H9 (cell line): ENCODE measurements at regions not wholly inside any gene's neighbourhood (a gene's known extent, or its start where the extent isn't known, plus 50 kb on each side); places are given as distances from the start of the nearest gene placed in this dataset.

ENCODE experiments used
- DNase-seq: peaks from one replicate; pipeline ENCODE4 v3.0.0-alpha.2; 2017
- H2AFZ ChIP-seq: one replicate; pipeline ENCODE4 v1.6.1; 2013; ENCODE audit warnings: mild to moderate bottlenecking, low read length, control low read depth, moderate library complexity
- H2AK5ac ChIP-seq: 2 replicates; pipeline ENCODE4 v1.6.1; 2013; ENCODE audit warnings: low read length, control low read depth, mixed read lengths; ENCODE audit not compliant: insufficient read length
- H2BK120ac ChIP-seq: one replicate; pipeline ENCODE4 v1.6.1; 2013; ENCODE audit warnings: low read depth, mild to moderate bottlenecking, low read length, control low read depth, inconsistent platforms; ENCODE audit not compliant: poor library complexity, severe bottlenecking
- H2BK12ac ChIP-seq: 2 replicates; pipeline ENCODE4 v1.6.1; 2013; ENCODE audit warnings: low read length, control low read depth, mixed read lengths, low read depth; ENCODE audit not compliant: insufficient read length
- H2BK15ac ChIP-seq: 2 replicates; pipeline ENCODE4 v1.6.1; 2013; ENCODE audit warnings: low read depth, low read length, control low read depth
- H2BK20ac ChIP-seq: one replicate; pipeline ENCODE4 v1.6.1; 2013; ENCODE audit warnings: low read depth, mild to moderate bottlenecking, low read length, control low read depth, inconsistent platforms; ENCODE audit not compliant: poor library complexity, severe bottlenecking
- H2BK5ac ChIP-seq: 2 replicates; pipeline ENCODE4 v1.6.1; 2013; ENCODE audit warnings: low read length, control low read depth, mixed read lengths; ENCODE audit not compliant: insufficient read length
- H3K14ac ChIP-seq: 2 replicates; pipeline ENCODE4 v1.6.1; 2013; ENCODE audit warnings: low read length, control low read depth; ENCODE audit not compliant: insufficient read depth
- H3K18ac ChIP-seq: 2 replicates; pipeline ENCODE4 v1.6.1; 2013; ENCODE audit warnings: low read depth, mild to moderate bottlenecking, mixed read lengths, low read length, control low read depth; ENCODE audit not compliant: insufficient read length
- H3K23ac ChIP-seq: 2 replicates; pipeline ENCODE4 v1.6.1; 2013; ENCODE audit warnings: low read length, control low read depth, mixed read lengths, low read depth; ENCODE audit not compliant: insufficient read length
- H3K23me2 ChIP-seq: 2 replicates; pipeline ENCODE4 v1.6.1; 2013; ENCODE audit warnings: low read depth, mild to moderate bottlenecking, mixed read lengths, low read length, control low read depth; ENCODE audit not compliant: insufficient read length, poor library complexity, severe bottlenecking
- H3K27ac ChIP-seq: 2 replicates; pipeline ENCODE4 v1.5.1; 2013; ENCODE audit warnings: low read length, control low read depth, mixed read lengths, low read depth; ENCODE audit not compliant: insufficient read length
- H3K27me3 ChIP-seq: 2 replicates; pipeline ENCODE4 v1.6.1; 2013; ENCODE audit warnings: low read length, control low read depth, inconsistent platforms; ENCODE audit not compliant: insufficient read depth
- H3K4ac ChIP-seq: 2 replicates; pipeline ENCODE4 v1.6.1; 2013; ENCODE audit warnings: low read depth, mild to moderate bottlenecking, control low read depth, inconsistent platforms, low read length, moderate library complexity
- H3K4me1 ChIP-seq: 2 replicates; pipeline ENCODE4 v1.6.1; 2013; ENCODE audit warnings: low read length, control low read depth, inconsistent platforms; ENCODE audit not compliant: insufficient read depth
- H3K4me2 ChIP-seq: 2 replicates; pipeline ENCODE4 v1.6.1; 2013; ENCODE audit warnings: low read length, control low read depth, mixed read lengths; ENCODE audit not compliant: insufficient read length, insufficient read depth
- H3K56ac ChIP-seq: 2 replicates; pipeline ENCODE4 v1.6.1; 2013; ENCODE audit warnings: low read depth, mild to moderate bottlenecking, mixed read lengths, low read length, control low read depth; ENCODE audit not compliant: insufficient read length
- H3K79me1 ChIP-seq: 2 replicates; pipeline ENCODE4 v1.6.1; 2013; ENCODE audit warnings: low read depth, mild to moderate bottlenecking, moderate library complexity, low read length, control low read depth, inconsistent platforms; ENCODE audit not compliant: insufficient read depth, poor library complexity, severe bottlenecking
- H3K79me2 ChIP-seq: 2 replicates; pipeline ENCODE4 v1.6.1; 2013; ENCODE audit warnings: low read length, control low read depth, inconsistent platforms; ENCODE audit not compliant: insufficient read depth
- H3K9ac ChIP-seq: 2 replicates; pipeline ENCODE4 v1.6.1; 2013; ENCODE audit warnings: low read length, control low read depth, mixed read lengths; ENCODE audit not compliant: insufficient read length; ENCODE audit errors: extremely low read depth
- H3K9me3 ChIP-seq: one replicate; pipeline ENCODE4 v1.6.1; 2013; ENCODE audit warnings: low read depth, low read length, inconsistent platforms; ENCODE audit not compliant: control insufficient read depth
- H3T11ph ChIP-seq: one replicate; pipeline ENCODE4 v1.6.1; 2013; ENCODE audit warnings: mild to moderate bottlenecking, low read length, control low read depth, inconsistent platforms
- H4K20me1 ChIP-seq: one replicate; pipeline ENCODE4 v1.6.1; 2013; ENCODE audit not compliant: control insufficient read depth, insufficient read length, insufficient read depth
- H4K5ac ChIP-seq: 2 replicates; pipeline ENCODE4 v1.6.1; 2013; ENCODE audit warnings: low read depth, mild to moderate bottlenecking, mixed read lengths, low read length, control low read depth; ENCODE audit not compliant: insufficient read length
- H4K8ac ChIP-seq: replicated peaks from 2 replicates; pipeline ENCODE4 v1.6.1; 2013; ENCODE audit warnings: low read length, control low read depth, mixed read lengths, low read depth; ENCODE audit not compliant: insufficient read length
- H4K91ac ChIP-seq: 2 replicates; pipeline ENCODE4 v1.6.1; 2013; ENCODE audit warnings: low read depth, mild to moderate bottlenecking, moderate library complexity, mixed read lengths, low read length, control low read depth; ENCODE audit not compliant: insufficient read length
- H3K27ac Mint-ChIP-seq, 3 experiments: 2 replicates in 2 of 3; 3 replicates in 1 of 3; pipeline ENCODE4 v1.8.0; 2020 to 2021; ENCODE audit warnings: mixed read lengths in 3 of 3, mild to moderate bottlenecking in 1 of 3, moderate library complexity in 1 of 3
- H3K27me3 Mint-ChIP-seq: 2 replicates; pipeline ENCODE4 v1.8.0; 2021; ENCODE audit warnings: low read depth, mild to moderate bottlenecking, moderate library complexity, mixed read lengths
- H3K36me3 Mint-ChIP-seq, 3 experiments: 2 replicates in 2 of 3; 3 replicates in 1 of 3; pipeline ENCODE4 v1.8.0; 2020 to 2021; ENCODE audit warnings: low read depth in 3 of 3, mixed read lengths in 3 of 3; ENCODE audit not compliant: insufficient read depth in 1 of 3
- H3K4me1 Mint-ChIP-seq, 2 experiments: 2 replicates each; pipeline ENCODE4 v1.8.0; 2020; ENCODE audit warnings: mixed read lengths in 2 of 2
- H3K4me3 Mint-ChIP-seq, 2 experiments: 2 replicates in 1 of 2; 3 replicates in 1 of 2; pipeline ENCODE4 v1.8.0; 2020 to 2021; ENCODE audit warnings: mild to moderate bottlenecking in 2 of 2, mixed read lengths in 2 of 2, moderate library complexity in 1 of 2
- H3K9me3 Mint-ChIP-seq, 2 experiments: 2 replicates in 1 of 2; 3 replicates in 1 of 2; pipeline ENCODE4 v1.8.0; 2020; ENCODE audit warnings: mild to moderate bottlenecking in 2 of 2, mixed read lengths in 2 of 2, moderate library complexity in 1 of 2
- WGBS: extraction: QIAGEN DNeasy Blood & Tissue Kit; methylation state at CpG from one replicate; pipeline ENCODE4 v1.1.7; 2013; ENCODE audit warnings: missing lambda C conversion rate, low lambda C conversion rate, mixed read lengths; ENCODE audit not compliant: insufficient read length; ENCODE audit errors: extremely low coverage; 5-methylcytosine and 5-hydroxymethylcytosine counted together
- TF ChIP-seq, protein P1 (sequence below): fragments of 200-600 bp; sonication (generic); conservative IDR thresholded peaks from 3 replicates; pipeline ENCODE4 v1.8.0; 2021; ENCODE audit warnings: antibody characterized with exemption, mild to moderate bottlenecking

GRCh38 chr1:157460381-157460780 is 91.9 kb downstream of the FCRL5 start:
- peaks cover 6 to 8% of the 10 kb centered on the region in 2 experiments for H3K4me1 Mint-ChIP-seq
- no peak overlapping the region for H2AK5ac ChIP-seq
- no peak overlapping the region for H3K4me2 ChIP-seq
- H2BK20ac ChIP-seq: no peak overlapping the region
- TF ChIP-seq, protein P1, sequence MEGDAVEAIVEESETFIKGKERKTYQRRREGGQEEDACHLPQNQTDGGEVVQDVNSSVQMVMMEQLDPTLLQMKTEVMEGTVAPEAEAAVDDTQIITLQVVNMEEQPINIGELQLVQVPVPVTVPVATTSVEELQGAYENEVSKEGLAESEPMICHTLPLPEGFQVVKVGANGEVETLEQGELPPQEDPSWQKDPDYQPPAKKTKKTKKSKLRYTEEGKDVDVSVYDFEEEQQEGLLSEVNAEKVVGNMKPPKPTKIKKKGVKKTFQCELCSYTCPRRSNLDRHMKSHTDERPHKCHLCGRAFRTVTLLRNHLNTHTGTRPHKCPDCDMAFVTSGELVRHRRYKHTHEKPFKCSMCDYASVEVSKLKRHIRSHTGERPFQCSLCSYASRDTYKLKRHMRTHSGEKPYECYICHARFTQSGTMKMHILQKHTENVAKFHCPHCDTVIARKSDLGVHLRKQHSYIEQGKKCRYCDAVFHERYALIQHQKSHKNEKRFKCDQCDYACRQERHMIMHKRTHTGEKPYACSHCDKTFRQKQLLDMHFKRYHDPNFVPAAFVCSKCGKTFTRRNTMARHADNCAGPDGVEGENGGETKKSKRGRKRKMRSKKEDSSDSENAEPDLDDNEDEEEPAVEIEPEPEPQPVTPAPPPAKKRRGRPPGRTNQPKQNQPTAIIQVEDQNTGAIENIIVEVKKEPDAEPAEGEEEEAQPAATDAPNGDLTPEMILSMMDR: no peak
- H2BK120ac ChIP-seq: no peak overlapping the region
- H2BK5ac ChIP-seq: no peak overlapping the region
- no peak overlapping the region for H3T11ph ChIP-seq
- no peak overlapping the region for H3K56ac ChIP-seq
- no peaks in the 10 kb centered on the region for H3K79me2 ChIP-seq
- H3K18ac ChIP-seq: no peak overlapping the region
- no peak overlapping the region for H3K9ac ChIP-seq
- H4K91ac ChIP-seq: no peak overlapping the region
- H3K4me1 ChIP-seq: no peaks in the 10 kb centered on the region
- H3K27ac Mint-ChIP-seq: no peak overlapping the region
- DNase-seq: no peak
- H4K8ac ChIP-seq: no peak overlapping the region
- no peak overlapping the region for H3K4ac ChIP-seq
- no peaks in the 10 kb centered on the region for H3K9me3 ChIP-seq
- no peak overlapping the region for H3K4me3 Mint-ChIP-seq
- H3K27me3 Mint-ChIP-seq: no peaks in the 10 kb centered on the region
- no peak overlapping the region for H2BK12ac ChIP-seq
- H3K9me3 Mint-ChIP-seq: no peaks in the 10 kb centered on the region
- no peaks in the 10 kb centered on the region; a peak in 1 of 7 replicates for H3K36me3 Mint-ChIP-seq
- H4K20me1 ChIP-seq: no peaks in the 10 kb centered on the region
- no peak overlapping the region for H2BK15ac ChIP-seq
- H2AFZ ChIP-seq: no peak overlapping the region
- H3K14ac ChIP-seq: no peak overlapping the region
- no peaks in the 10 kb centered on the region for H3K23me2 ChIP-seq
- no peaks in the 10 kb centered on the region for H3K79me1 ChIP-seq
- no peak overlapping the region for H4K5ac ChIP-seq
- H3K27ac ChIP-seq: no peak overlapping the region
- H3K27me3 ChIP-seq: no peaks in the 10 kb centered on the region
- no peak overlapping the region for H3K23ac ChIP-seq
- no CpG with 5 or more reads among the region's 1 CpG for WGBS
